CD4-positive, alpha-beta T cell (primary cell): ENCODE measurements at regions not wholly inside any gene's neighbourhood (a gene's known extent, or its start where the extent isn't known, plus 50 kb on each side); places are given as distances from the start of the nearest gene placed in this dataset.
"Not testable (repeated sequence)": the region's sequence is repeated elsewhere in the genome, so short reads cannot be mapped to it uniquely, and the experiment has no call there.

ENCODE experiments used
- ATAC-seq: fragments of 200-7000 bp; cut with Tn5 transposase; one replicate; pipeline ENCODE4 v1.10.0; 2022; ENCODE audit warnings: mild to moderate bottlenecking; ENCODE audit not compliant: poor library complexity
- CTCF ChIA-PET: fragments of 350-600 bp; sonication (Branson Sonifier 250); formaldehyde crosslinking; loops from one replicate; lab custom pipeline; 2021; ENCODE audit warnings: antibody characterized with exemption, inconsistent platforms; lab: Charles Lee
- POLR2A ChIA-PET: fragments of 350-600 bp; sonication (Branson Sonifier 250); formaldehyde crosslinking; loops from one replicate; lab custom pipeline; 2021; ENCODE audit warnings: antibody characterized with exemption, inconsistent platforms; lab: Charles Lee
- DNase-seq, 14 experiments: peaks; one replicate each; pipeline ENCODE4 v3.0.0-alpha.2; 2013 to 2020; ENCODE audit warnings: mixed read lengths in 2 of 14
- H3K27ac ChIP-seq, 2 donors: one replicate each; pipeline versions ENCODE4 v1.5.1 to v1.7.0; 2013; ENCODE audit warnings: low read length in 2 of 2, low read depth in 1 of 2, mild to moderate bottlenecking in 1 of 2
- H3K27me3 ChIP-seq, 2 experiments: 1 replicate in 1 of 2; 2 replicates in 1 of 2; pipeline versions ENCODE4 v1.6.1 to v1.7.0; 2013; ENCODE audit warnings: low read length in 2 of 2, control low read depth in 1 of 2, mild to moderate bottlenecking in 1 of 2, moderate library complexity in 1 of 2; ENCODE audit not compliant: insufficient read depth in 2 of 2, control insufficient read depth in 1 of 2
- H3K36me3 ChIP-seq: one replicate; pipeline ENCODE4 v1.6.1; 2013; ENCODE audit warnings: low read length, control low read depth; ENCODE audit not compliant: insufficient read depth
- H3K4me1 ChIP-seq: one replicate; pipeline ENCODE4 v1.6.1; 2013; ENCODE audit warnings: low read length, control low read depth; ENCODE audit not compliant: insufficient read depth
- H3K4me3 ChIP-seq: one replicate; pipeline ENCODE4 v1.5.1; 2013; ENCODE audit warnings: mild to moderate bottlenecking, low read length, moderate library complexity
- H3K9me3 ChIP-seq, 2 experiments: 1 replicate in 1 of 2; 2 replicates in 1 of 2; pipeline versions ENCODE4 v1.6.1 to v1.7.0; 2013; ENCODE audit warnings: low read length in 2 of 2, mild to moderate bottlenecking in 2 of 2, control low read depth in 1 of 2, moderate library complexity in 1 of 2; ENCODE audit not compliant: control insufficient read depth in 1 of 2, insufficient read depth in 1 of 2
- H3K27ac Mint-ChIP-seq: one replicate; pipeline ENCODE4 v1.8.0; 2020; ENCODE audit warnings: mixed read lengths
- H3K27me3 Mint-ChIP-seq: one replicate; pipeline ENCODE4 v1.8.0; 2021; ENCODE audit warnings: mixed read lengths
- H3K36me3 Mint-ChIP-seq: one replicate; pipeline ENCODE4 v1.8.0; 2021; ENCODE audit warnings: low read depth, mixed read lengths
- H3K4me1 Mint-ChIP-seq: one replicate; pipeline ENCODE4 v1.8.0; 2021; ENCODE audit warnings: low read depth, mixed read lengths
- H3K4me3 Mint-ChIP-seq: one replicate; pipeline ENCODE4 v1.8.0; 2020; ENCODE audit warnings: mild to moderate bottlenecking, mixed read lengths
- H3K9me3 Mint-ChIP-seq: one replicate; pipeline ENCODE4 v1.8.0; 2020; ENCODE audit warnings: mixed read lengths
- intact Hi-C, 2 experiments: fragments of 100-400 bp; cut with DNase I in 1 of 2; cut with micrococcal nuclease in 1 of 2; formaldehyde crosslinking; loops; one replicate each; pipeline versions ENCODE4 v1.15.1 to v1.9.0; 2023 to 2025; cut with DNase I, micrococcal nuclease
- TF ChIP-seq, protein P1 (sequence below): fragments of 200-600 bp; IDR thresholded peaks from one replicate; pipeline ENCODE4 v1.8.0; 2022; ENCODE audit warnings: antibody characterized with exemption, mild to moderate bottlenecking

GRCh38 chr16:47866423-47866822 lies 289.4 kb downstream of the ABCC12 start:
- intact Hi-C loops, result no loop called here
- peaks cover 7% of the 10 kb centered on the region for H3K9me3 Mint-ChIP-seq

GRCh38 chr16:47865337-47865855 lies 290.4 kb downstream of the ABCC12 start:
- peaks cover 0 to 6% of the 10 kb centered on the region in 2 experiments for H3K27me3 ChIP-seq
- no peaks in the 10 kb centered on the region for H3K9me3 ChIP-seq
- H3K36me3 ChIP-seq, result no peaks in the 10 kb centered on the region
- no peak overlapping the region for H3K4me3 ChIP-seq
- H3K4me1 Mint-ChIP-seq, result no peaks in the 10 kb centered on the region
- TF ChIP-seq, protein P1, sequence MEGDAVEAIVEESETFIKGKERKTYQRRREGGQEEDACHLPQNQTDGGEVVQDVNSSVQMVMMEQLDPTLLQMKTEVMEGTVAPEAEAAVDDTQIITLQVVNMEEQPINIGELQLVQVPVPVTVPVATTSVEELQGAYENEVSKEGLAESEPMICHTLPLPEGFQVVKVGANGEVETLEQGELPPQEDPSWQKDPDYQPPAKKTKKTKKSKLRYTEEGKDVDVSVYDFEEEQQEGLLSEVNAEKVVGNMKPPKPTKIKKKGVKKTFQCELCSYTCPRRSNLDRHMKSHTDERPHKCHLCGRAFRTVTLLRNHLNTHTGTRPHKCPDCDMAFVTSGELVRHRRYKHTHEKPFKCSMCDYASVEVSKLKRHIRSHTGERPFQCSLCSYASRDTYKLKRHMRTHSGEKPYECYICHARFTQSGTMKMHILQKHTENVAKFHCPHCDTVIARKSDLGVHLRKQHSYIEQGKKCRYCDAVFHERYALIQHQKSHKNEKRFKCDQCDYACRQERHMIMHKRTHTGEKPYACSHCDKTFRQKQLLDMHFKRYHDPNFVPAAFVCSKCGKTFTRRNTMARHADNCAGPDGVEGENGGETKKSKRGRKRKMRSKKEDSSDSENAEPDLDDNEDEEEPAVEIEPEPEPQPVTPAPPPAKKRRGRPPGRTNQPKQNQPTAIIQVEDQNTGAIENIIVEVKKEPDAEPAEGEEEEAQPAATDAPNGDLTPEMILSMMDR, result no peak
- no peak overlapping the region for H3K27ac ChIP-seq
- peaks cover 7% of the 10 kb centered on the region for H3K9me3 Mint-ChIP-seq
- ChIA-PET CTCF (no interaction called here), POLR2A (no interaction called here)
- DNase-seq (no peak), ATAC-seq (no peak)
- H3K4me1 ChIP-seq, result no peaks in the 10 kb centered on the region
- H3K4me3 Mint-ChIP-seq, result no peak overlapping the region
- H3K27me3 Mint-ChIP-seq, result peaks cover 25% of the 10 kb centered on the region
- intact Hi-C loops, result no loop called here
- no peak overlapping the region for H3K27ac Mint-ChIP-seq
- no peaks in the 10 kb centered on the region for H3K36me3 Mint-ChIP-seq

More at GRCh38 chr16:47866423-47866822, 289.4 kb downstream of the ABCC12 start:
- TF ChIP-seq, protein P1, result no peak
- Histone ChIP-seq H3K27ac (no peak overlapping the region), H3K27me3 (peaks cover 0 to 5% of the 10 kb centered on the region in 2 experiments), H3K36me3 (no peaks in the 10 kb centered on the region), H3K4me3 (no peak overlapping the region), H3K4me1 (no peaks in the 10 kb centered on the region), H3K9me3 (no peaks in the 10 kb centered on the region)
- POLR2A ChIA-PET, result no interaction called here
- ATAC-seq (no peak), DNase-seq (no peak)
- Mint-ChIP-seq H3K4me1 (no peaks in the 10 kb centered on the region), H3K36me3 (no peaks in the 10 kb centered on the region), H3K27ac (no peak overlapping the region), H3K27me3 (peaks cover 22% of the 10 kb centered on the region), H3K4me3 (no peak overlapping the region)
- CTCF ChIA-PET, result no interaction called here

GRCh38 chr16:47864262-47864661 lies 291.5 kb downstream of the ABCC12 start:
- H3K27ac ChIP-seq, H3K4me3 Mint-ChIP-seq, H3K4me3 ChIP-seq, H3K36me3 Mint-ChIP-seq, CTCF ChIA-PET, ATAC-seq, H3K9me3 Mint-ChIP-seq, H3K4me1 ChIP-seq, H3K4me1 Mint-ChIP-seq, DNase-seq, H3K27me3 ChIP-seq, H3K9me3 ChIP-seq, H3K36me3 ChIP-seq, intact Hi-C loops, H3K27ac Mint-ChIP-seq, POLR2A ChIA-PET: not testable (repeated sequence)
- peaks cover 27% of the 10 kb centered on the region for H3K27me3 Mint-ChIP-seq

DNA sequence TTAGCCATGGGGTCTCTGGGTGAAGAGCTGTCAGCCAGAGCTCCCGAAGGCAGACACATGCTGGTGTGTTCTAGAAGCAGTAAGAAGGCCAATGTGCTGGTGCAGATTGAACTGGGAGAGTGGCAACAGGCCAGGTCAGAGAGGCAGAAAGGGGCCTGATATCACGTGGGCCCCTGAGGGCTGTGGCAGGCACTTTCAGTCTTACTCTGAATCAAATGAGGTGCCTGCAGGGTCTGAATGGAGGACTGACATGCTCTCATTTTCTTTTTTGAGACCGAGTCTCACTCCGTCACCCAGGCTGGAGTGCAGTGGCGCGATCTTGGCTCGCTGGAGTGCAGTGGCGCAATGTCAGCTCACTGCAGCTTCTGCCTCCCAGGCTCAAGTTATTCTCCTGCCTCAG lies 293.8 kb downstream of the ABCC12 start:
- CTCF ChIA-PET, result no interaction called here
- Histone ChIP-seq H3K9me3 (no peaks in the 10 kb centered on the region), H3K27me3 (peaks cover 0 to 6% of the 10 kb centered on the region in 2 experiments), H3K4me3 (no peak overlapping the region), H3K4me1 (no peaks in the 10 kb centered on the region), H3K27ac (no peak overlapping the region), H3K36me3 (no peaks in the 10 kb centered on the region)
- Mint-ChIP-seq H3K4me1 (no peaks in the 10 kb centered on the region), H3K27ac (no peak overlapping the region), H3K36me3 (no peaks in the 10 kb centered on the region), H3K9me3 (no peaks in the 10 kb centered on the region), H3K27me3 (peaks cover 32% of the 10 kb centered on the region), H3K4me3 (no peak overlapping the region)
- no peak for DNase-seq
- no peak for ATAC-seq
- POLR2A ChIA-PET, result no interaction called here
- intact Hi-C loops, result no loop called here
- TF ChIP-seq, protein P1, result no peak
